ENCODE measurements at regions not wholly inside any gene's neighbourhood (a gene's known extent, or its start where the extent isn't known, plus 50 kb on each side); places are given as distances from the start of the nearest gene placed in this dataset.

- no peaks in the 10 kb centered on the region for H3K9me3 ChIP-seq (ENCODE audit: severe bottlenecking)
- no peak for TF ChIP-seq CTCF (IDR thresholded peaks at IDR 0.05; ENCODE audit: low read depth, low read length)
- H3K27me3 ChIP-seq (ENCODE audit: insufficient read depth, low read depth, severe bottlenecking): no peaks in the 10 kb centered on the region
- no peak overlapping the region for H3K27ac ChIP-seq
- no peaks in the 10 kb centered on the region for H3K36me3 ChIP-seq
- no peak for DNase-seq
- no peak overlapping the region for H3K4me3 ChIP-seq (ENCODE audit: low read depth, low read length)
These were observed 357.9 kb downstream of the PTEN start for GRCh38 chr10:88221010-88221973.

- DNase-seq: no peak
- Histone ChIP-seq H3K4me3 (ENCODE audit: low read depth, low read length) (no peak overlapping the region), H3K27me3 (ENCODE audit: insufficient read depth, low read depth, severe bottlenecking) (no peaks in the 10 kb centered on the region), H3K27ac (no peak overlapping the region), H3K36me3 (no peaks in the 10 kb centered on the region), H3K9me3 (ENCODE audit: severe bottlenecking) (no peaks in the 10 kb centered on the region)
- TF ChIP-seq CTCF (IDR thresholded peaks at IDR 0.05; ENCODE audit: low read depth, low read length): no peak
These were observed 359.5 kb downstream of the PTEN start for GRCh38 chr10:88222881-88223280.

Measured in WERI-Rb-1 (cell line).